Activated CD8-positive, alpha-beta memory T cell treated with anti-CD3 and anti-CD28 coated beads, Interleukin-2, amount 50 U/mL, for 24 hours (primary cell): ENCODE measurements at regions not wholly inside any gene's neighbourhood (a gene's known extent, or its start where the extent isn't known, plus 50 kb on each side); places are given as distances from the start of the nearest gene placed in this dataset.

Experiments
- DNase-seq: peaks from one replicate; pipeline ENCODE4 v3.0.0-alpha.2; 2020; ENCODE audit errors: extremely low read depth

DNA sequence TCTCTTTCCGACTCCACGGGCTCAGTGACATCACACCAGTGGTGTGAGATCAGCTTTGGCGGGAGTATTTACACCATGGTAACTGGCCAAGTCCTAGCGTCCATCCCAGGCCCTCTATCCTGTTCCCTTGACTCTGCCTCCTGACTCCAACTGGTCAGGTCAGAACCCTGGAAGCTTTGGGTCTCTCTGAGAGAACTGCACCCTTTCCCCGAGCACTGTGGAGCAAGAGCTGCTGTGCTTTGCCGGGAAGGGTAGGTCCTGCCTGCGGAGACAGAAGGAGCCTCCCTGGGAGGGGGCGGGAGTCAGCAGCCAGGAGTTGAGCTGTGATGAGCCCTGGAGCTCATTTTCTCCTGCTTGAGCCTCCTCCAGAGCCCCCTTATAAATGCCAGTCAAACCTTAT lies 212.1 kb upstream of the TNRC6C start:
- no peak for DNase-seq

DNA sequence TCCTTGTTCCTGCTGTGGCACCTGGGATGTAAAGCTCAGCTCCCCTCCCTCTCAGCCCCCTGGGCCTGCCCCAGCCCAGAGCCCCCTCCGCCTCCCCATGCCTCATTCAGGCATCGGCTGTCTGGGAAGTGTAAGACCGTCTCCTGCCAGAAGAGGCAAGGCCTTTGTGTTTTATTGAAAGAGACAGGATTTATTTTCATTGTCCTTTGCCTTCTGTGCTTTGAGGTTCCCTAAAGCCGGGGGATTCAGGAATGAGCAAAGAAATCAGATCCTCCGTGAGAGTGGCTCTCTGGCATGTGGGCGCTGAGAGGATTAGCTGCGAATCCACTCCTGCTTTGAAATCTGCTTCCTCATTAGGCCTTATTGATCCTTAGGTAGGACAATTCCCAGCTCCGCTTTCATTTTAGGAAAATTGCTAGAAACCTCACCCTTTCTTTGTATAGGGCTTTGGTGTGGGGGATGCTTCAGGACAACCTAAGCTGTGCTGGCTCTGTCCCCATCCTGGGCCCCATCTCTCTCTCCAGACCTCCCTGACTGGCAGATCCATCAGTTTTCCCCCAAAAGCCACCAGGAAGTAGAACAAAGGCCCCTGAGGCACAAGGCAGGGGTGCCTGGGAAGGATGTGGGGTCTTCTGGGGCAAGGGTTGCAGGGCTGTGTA lies 211.5 kb upstream of the TNRC6C start:
- DNase-seq = no peak

DNA sequence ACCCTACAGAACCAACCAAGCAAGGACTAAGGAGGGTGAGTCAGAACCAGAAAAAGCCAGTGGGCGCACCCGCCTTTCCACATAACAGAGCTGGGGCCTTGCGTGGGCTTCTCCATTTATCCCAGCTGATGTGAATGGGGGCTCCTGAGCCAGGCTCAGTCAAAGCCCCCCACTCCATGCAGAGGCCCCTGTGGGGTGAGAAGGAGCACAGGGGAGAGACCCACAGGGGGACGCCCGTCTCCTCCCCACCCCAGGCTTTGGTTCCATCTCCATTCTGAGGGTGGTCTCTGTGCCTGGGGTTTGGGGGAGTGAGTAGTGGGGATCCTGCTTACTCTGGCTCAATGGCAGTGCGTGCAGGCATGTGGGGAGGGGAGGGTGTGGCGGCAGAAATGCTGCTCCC lies 210.1 kb upstream of the TNRC6C start:
- DNase-seq = no peak

DNA sequence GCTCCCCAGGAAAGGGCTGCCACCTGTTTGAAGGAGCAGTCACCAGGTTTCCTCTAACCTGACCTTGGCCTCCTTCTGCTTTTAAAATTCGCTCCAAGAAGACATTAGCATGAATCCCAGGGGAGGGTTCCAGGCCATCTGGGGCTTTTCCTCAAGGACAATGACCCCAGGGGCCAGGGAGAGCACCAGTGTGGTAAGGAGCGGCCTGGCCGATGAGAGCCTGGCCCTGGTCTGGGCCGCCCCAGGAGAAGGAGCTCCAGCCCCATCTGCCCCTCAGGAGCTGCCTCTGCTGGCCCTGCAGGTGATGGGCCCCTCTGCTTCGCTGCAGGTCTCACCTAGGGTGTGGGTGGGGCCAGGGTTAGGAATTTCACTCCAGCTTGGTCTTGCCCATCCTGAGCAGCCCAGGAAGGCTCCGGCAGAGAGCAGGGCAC lies 209.2 kb upstream of the TNRC6C start:
- DNase-seq = no peak

DNA sequence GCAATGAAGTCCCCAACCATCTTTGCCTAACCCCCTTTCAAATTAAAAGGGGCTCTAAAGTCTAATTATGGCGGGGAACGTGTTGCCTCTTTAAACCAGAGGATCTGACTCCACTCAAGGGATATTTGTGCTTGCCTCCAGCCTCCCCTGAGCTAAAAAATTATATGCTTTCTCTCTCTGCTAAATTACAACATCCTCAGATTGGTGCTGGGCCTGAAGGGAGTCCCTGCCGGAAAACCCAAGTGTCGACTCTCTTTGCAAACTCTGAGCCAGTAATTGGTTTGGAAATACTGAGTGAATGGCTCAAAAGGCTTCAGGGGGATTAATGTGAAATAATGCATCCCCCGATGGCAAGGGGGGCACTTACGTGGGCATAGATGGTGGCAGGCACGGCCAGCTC lies 208.5 kb upstream of the TNRC6C start:
- DNase-seq = no peak

DNA sequence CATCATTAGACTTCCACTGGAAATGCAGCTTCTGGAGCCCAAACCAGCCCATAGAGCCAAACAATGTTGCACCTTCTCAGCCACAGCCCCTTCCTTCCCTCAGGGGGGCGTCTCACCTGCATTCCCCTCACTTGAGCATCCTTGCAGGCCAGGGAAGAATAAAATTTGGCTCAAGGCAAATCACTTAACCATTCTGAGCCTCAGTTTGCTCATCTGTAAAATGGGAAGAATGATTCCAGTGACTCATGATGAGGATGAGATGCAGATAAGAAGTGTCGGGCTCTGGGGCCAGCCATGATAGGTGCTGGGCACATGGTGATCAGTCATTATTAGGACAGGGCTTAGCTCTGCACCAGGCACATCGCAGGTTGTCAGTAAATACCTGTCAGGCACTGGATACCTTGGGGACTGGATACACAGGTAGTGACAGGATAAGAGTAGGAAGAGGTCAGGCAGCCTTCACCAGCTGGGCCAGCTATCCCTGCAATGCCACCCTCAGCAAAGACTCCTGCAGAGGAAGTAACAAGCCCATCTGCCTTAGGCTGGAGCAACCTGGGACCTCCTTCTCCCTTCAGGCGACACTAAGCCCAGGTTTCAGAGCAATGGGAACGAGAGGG lies 208.0 kb upstream of the TNRC6C start:
- no peak for DNase-seq

DNA sequence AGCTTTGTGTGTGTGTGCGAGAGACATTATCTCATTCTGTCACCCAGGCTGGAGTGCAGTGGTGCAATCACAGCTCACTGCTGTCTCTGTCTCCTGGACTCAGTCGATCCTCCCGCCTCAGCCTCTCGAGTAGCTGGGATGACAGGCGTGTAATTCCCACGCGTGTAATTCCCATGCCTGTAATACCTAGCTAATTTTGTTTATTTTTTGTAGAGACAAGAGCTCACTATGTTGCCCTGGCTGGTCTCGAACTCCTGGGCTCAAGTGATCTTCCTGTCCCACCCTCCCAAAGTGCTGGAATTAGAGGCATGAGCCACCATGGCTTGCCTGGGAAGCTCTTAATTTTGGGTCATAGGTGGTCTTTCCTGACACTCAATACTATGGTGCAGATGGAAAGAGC lies 205.3 kb upstream of the TNRC6C start:
- no peak for DNase-seq

DNA sequence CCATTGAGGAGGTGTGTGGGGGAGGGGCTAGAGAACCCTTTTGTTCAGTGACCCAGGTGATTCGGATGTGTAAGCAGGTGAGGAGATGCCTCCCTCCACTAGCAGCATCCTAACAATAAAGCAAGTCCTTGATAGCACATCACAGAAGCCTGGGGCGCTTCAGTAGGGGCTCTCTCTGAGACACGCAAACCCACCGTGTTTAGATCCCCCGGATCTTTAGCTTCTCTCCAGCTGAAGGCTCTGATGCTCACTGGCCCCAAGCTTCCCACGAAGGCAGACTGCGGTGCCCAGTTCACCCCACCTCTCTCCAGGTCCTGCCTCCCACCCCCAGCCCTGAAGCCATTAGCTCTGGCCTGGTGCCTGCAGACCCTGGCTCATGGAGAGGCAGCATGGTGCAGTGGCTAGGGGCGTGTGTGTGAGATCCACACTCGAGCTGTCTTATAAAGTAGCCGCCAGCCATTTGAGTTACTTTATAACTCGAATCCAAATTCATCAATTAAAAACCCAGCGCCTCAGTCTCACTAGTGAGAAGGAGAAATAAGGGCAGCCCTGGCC lies 204.7 kb upstream of the TNRC6C start:
- DNase-seq = no peak

DNA sequence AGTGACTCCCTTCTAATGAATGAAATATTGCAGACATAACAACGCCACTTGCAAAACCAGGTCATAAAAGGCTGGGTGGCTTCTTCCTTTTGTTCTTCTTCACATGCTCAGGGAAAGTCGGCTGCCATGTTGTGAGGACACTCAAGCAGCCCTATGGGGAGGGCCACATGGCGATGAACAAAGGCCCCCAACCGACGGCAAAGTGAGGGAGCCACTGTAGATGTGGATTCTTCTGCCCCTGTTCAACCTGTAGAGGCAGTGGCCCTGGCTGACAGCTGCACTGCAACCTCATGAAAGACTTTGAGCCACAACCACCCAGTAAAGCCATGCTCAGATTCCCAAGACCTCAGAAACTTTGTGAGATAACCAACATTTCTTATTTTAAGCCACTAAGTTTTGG lies 203.5 kb upstream of the TNRC6C start:
- DNase-seq = no peak

DNA sequence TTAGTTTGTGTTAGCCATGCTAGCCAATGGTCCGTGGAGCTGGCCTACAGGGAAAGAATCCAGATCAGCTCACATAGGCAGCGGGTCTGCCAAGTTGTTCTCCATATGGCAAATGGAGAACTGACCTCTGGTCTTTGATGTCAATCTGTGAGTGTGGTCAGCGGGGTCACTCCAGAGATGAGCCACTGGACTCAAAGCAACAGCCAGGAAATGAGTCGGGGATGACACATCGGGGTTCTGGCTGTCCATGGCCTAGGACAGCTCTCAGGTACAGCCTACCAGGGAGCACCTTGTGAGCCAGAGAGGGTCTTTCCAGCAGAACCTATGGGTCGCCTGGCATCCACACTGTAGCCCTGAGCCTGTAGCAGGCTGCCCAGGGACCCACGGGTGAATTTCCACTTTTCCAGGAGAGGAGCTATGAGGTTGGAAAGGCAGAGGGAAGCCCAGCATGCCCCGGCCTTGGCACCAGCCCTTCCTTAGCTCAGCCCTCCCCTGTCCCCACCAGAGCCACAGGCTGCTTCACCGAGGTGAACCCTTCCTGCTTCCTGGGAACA lies 203.0 kb upstream of the TNRC6C start:
- no peak for DNase-seq

DNA sequence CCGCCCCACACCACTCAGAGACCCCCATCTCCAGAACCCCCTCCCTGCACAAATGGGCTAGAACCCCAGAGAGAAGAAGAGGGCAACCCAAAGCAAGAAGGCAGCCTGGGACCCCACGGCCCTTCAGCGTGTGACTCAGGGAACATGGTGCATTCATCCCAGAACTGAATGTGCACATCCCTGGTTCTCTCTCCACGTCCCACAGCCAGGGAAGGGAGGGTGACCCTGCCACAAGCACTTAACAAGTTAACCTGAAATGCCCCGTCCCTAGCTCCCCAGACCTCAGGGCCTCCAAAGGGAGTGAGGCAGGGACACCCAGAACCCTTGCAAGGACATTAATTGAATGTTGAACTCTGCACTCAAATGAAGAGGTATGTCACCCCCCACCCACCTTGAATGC lies 202.5 kb upstream of the TNRC6C start:
- DNase-seq = no peak

DNA sequence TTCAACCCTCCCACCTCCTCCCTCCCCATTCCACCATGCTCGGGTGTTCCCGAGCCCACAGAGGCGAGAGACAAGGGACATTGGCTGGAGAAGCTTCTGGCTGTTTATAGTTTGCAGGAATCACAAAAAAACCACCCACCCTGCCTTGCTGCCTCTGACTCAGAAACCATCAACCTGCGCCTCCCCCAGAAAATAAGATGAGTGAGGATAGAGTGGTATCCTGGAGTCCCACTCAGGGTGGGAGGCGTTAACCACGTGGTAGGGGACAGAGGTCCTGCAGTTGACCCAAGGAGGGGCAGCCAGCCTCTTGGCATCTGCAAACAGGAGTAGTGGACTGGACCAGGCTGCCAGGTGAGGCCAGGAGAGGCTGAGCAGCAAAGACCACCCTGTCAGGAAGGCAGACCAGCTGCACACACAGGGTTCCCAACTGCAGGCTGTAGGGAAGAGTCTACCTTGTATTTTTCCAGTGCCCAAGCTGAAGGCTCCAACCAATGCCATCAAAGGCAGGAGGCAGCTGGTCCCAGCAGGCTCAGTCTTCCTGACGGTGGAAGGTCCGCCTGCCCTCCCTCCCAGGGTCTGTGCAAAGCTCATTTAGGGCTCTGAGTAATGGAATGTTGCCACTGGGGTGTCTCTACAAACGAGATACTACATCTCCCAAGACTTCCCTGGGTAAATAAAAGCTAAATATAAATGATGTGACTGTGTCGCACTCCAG lies 201.5 kb upstream of the TNRC6C start:
- DNase-seq = no peak

DNA sequence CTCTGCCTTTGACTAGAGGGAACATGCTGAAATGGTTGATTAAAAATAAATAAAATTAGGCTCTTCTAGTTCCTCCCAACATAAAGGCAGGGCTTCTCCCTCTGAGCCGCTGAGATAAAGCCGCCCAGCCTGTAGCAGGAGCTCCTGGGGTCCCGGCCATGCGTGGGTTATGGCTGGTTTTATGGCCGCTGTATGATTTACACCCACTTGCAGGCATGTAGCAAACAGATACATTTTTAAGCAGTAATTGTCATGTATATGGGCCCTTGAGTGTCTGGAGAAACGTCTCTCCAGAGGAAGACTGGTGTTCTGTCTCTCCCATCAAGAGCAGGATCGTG lies 201.0 kb upstream of the TNRC6C start:
- DNase-seq = no peak

DNA sequence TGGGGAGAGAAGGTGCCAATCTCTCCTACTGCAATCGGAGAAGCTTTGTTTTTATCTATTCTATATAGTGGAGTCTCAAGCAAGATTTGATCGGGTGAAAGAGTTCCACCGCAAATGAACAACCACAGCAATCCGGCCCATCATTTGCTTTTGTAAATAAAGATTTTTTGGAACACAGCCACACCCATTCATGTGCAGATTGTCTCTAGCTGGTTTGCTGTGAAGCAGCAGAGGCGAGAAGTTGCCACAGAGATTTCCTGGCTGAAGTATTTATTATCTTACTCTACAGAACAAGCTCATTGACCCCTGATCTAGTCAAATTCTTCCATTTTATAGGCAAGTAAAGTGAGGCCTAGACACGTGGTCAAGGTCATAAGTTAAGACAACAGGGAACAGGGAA lies 195.5 kb upstream of the TNRC6C start:
- no peak for DNase-seq

DNA sequence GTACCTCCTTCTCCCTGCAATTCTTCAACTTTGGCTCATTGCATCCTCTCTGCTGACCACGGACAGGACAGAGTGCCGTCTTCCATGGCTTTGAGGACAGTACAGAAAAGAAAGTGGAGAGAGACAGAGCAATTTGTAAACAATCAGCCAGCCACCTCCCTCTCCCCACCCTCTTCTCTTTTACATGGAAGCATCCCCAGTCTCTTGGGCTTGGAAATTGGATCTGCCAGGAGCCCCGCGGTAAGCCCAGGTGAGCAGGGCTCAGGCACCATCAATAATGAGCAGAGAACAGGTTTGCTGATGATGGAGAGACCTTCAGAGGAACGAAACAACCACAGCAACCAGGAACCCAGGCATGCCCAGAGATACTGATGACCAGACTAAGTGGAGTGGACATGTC lies 194.9 kb upstream of the TNRC6C start:
- no peak for DNase-seq

DNA sequence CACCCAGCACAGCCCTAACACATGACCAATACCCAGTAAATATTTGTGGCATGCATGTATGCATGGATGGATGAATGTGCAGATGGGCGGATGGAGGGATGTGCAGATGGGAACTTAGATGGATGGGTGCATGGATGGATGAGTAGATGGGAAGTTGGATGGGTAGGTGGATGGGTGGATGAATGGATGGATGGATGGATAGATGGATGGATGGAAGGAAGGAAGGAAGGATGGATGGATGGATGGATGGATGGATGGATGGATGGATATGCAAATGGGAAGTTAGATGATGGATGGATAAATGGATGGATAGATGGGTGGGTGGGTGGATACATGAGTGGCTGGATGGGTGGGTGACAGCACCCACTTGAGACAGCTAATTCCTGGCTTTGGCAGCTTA lies 193.2 kb upstream of the TNRC6C start:
- DNase-seq = no peak

DNA sequence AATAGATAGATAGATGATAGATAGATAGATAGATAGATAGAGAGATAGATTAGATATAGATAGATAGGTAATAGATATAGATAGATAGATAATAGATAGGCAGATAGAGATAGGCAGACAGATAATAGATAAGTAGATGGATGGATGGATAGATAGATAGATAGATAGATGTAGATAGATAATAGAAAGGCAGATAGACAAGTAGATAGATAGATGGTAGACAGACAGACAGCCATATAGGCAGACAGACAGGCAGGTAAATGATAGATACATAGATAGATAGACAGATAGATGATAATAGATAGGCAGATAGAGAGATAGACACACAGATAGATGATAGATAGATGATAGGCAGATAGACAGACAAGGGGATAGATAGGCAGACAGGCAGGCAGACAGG lies 191.4 kb upstream of the TNRC6C start:
- DNase-seq = no peak

DNA sequence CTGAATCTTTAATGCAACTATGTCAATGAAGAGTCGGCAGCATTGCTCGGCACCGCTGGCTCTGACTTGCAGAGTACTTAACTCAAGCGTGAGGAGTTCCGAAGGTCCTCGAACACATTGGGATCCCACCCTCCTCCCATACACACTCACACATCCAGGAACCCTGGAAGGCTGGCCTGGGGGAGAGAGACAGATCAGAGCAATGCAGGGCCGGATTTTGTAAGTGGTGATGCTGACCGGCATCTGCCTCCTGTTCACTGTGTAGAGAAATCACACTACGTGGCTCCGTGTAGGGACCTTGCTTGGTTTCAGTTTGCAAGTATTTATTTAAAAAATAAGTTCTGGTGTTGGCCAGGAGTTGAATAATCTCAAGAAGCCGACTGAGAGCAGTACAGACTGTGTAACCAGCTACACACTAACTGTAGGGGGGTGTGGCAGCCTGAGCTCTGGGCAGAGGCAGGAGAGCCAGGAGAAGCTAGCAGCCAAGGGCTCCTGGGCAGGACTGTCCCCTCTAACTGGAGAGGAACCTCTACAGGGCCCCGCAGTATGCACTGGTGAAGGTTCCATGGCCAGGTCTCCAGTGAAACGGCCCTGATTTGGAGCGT lies 190.2 kb upstream of the TNRC6C start:
- DNase-seq = no peak

DNA sequence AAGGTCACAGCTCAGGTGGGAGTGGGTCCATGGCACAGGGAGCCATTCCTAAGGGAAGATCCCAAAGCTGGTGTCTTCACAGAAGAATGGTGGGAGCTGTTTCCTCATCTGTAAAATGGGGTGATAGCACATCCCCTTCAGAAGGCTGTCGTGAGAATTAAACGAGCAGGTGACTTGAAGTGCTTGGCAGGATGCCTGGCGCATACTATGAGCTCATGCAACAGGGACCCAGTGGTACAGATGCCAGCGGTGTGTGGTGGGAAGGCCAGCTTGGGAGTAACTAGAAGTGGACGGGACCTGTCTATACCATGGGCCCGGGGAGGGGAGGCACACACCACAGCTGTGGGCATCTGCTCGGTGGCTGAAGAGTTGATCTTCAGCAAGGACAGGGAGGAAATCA lies 189.3 kb upstream of the TNRC6C start:
- DNase-seq = no peak

DNA sequence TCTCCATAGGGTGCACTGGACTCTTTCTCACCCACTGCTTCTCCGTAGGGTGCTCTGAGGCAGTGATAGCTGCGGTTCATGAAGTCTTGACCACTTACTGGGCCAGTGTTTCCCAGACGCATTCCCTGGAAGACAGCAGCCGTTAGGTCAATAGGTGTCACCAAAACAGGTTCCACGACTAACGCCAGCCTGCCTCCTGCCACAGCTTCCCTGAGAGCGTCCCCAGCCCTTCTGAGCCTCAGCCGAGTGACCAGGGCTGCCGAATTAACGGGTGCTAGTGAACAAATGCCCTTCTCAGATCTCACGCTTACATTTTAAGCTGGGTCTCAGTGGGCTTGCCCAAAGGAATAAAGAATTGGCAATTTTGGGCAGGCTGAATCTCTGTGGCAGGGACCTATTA lies 188.7 kb upstream of the TNRC6C start:
- no peak for DNase-seq

DNA sequence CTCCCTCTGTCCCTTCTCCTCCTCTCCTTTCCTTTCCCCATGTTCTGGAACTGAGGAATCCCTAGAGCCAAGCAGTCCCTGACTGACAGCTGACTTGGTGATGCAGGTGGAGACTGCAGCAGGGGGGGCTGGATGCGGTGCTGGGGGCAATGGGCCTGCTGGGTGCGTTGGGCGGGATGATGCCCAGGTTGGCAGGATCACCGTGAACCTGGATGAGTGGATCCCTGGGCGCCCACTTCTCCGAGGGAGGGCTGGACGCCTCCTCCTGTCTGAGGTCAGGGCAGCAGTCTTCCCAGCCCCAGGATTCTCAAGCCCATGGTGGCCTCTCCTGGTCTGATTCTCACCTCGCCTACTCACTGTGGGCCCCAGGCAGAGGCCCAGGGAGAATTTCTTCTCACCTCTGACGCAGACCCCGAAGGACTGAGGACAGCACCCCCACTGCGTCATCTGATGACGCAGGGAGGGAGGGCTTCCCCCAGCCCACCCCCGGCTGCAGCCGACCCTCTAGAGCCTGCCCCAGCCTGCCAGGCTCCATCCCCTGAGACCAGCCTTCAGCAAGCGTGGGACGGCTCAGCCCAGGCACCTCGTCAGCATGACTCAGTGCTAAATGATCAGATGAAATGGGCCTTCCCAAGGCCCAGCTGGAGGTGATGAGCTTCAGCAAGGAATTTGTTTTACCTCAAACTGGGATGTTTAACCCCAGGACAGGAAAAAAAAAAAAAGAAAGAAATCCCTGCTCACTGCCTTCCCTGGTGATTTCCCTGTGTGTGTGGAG lies 188.0 kb upstream of the TNRC6C start:
- DNase-seq = no peak

DNA sequence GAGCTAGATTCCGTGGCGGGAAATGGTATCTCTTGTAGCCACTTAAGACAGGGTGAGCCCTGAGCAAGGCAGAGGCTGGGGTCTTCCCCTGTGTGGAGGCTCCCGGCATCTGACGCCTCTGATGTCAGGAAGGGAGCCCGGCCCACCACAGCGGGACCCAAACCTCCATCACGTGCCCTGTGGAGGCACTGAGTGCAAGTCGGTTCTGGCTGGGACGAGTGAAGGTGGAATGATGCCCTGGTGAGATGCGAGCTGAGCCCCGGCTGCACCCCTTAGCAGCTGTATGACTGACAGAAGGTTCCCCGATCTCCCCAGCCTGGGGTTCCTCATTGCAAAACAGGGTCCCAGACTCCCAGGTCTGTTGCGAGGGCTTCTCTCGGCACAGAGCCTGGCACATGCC lies 187.4 kb upstream of the TNRC6C start:
- no peak for DNase-seq
